Esophagus mucosa (tissue), 1 donor: ENCODE measurements at regions not wholly inside any gene's neighbourhood (a gene's known extent, or its start where the extent isn't known, plus 50 kb on each side); places are given as distances from the start of the nearest gene placed in this dataset.

Experiments
- ATAC-seq: fragments of 200-7000 bp; cut with Tn5 transposase; one replicate; pipeline ENCODE4 v1.9.1; 2020
- donor health status: DM: yes; HTN: yes; CAD: no.

DNA sequence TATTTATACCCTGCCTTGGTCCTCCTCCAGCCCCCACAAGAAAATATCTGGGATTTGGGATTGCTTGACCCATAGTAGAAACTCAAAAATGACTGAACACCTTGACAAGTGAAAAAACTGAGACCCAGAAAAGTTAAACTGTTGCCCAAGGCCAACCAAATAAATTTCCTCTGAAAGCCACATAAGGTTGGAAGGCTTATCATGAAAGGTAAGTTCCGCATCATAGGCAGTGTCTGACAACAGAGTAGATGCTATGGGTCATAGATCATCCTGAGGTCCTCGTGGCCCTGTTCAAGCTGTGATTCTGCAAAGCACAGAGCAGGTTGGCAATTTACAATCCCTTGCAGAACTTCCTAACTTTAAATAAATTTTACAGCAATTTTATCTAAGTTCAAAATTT lies 140.8 kb upstream of the TSC22D2 start:
- no peak for ATAC-seq

DNA sequence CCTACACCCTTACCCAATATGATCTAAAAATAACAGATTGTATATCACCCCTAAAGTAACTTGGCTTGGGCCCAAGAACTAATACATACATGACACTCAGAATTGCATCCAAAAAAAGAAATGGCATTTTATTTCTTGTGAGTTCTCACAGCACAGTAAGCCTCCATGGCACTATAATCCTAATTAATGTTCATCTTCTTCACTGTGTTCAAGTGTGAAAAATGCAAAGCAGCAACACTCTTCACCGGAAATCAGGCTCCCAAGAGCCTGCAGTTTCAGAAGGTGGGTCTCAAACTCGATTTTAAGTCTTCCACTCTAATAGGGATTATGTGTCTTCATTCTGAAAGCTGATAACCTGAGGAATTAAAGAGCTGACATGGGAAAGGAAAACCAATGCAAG lies 142.8 kb upstream of the TSC22D2 start:
- ATAC-seq: no peak

DNA sequence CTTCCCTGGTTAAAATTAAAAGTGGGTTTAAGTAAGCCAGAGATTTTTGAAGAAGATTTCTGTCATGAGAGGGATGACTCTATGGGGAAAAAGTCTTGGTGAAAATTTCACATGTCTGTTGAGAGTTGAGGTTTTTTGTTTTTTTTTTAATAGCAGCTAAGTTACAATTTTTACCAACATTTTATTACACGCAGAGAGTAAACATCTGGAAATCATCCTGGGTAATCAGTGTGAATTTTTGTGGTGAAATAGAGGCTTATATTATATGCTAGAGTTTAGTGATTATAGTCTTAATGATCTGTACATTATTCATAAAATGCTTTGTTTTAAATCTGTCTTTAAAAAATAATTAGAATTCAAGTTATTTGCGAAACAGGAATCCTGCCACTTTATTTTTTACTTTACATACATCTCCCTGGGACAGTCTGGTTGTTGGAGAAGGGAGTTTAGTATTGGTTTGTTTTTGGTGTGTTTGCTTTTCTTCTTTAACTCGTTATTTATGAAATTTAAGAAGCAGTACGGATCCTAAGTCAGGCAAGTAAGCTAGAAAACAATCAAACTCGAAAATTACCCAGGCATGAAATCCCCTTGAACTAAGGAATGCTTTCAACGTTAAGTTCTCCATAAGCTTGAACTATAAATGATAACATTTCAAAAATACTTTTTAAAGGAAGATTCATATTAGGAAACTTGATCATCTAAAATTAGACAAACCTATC lies 143.4 kb upstream of the TSC22D2 start:
- ATAC-seq: no peak

DNA sequence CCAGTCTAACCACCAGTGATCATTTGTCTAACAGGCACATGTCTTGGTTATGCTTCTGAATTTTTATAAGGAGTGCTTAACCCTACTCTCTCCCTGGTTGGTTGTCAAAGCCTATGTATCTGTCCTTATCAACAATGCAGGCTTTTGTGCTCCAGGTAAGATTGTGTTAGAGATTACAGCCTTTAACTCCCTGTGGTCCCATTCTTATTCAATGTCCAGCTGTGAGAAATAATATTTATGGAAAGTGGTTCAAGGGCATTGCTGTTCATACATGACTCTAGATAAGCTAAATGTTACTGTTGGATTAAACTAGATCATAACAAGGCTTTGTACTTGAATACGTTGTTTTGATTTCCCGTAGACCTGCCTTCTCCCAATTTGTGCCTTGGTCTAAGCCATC lies 146.1 kb upstream of the TSC22D2 start:
- ATAC-seq: no peak

DNA sequence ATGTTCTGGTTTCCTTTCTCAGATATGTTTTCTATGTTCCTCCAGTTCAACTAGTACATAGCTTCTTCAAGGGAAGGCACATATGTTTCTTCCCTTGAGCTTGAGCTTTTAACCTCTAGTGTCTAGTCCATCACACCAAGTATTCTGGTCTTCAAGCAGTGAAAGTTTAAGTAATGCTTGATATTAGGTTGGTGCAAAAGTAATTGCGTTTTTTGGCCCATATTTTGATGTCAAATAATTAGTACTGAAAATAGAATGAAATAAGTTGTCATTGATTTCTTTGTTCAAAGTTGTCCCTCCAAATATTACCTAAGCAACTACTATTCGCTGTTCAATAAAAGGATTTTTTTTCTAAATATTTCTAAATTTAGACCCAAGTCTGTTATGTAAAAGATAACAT lies 146.7 kb upstream of the TSC22D2 start:
- ATAC-seq: no peak

- ATAC-seq: no peak
These were observed 147.7 kb upstream of the TSC22D2 start for GRCh38 chr3:150260398-150260710.

GRCh38 chr3:150259526-150260397 lies 148.3 kb upstream of the TSC22D2 start:
- ATAC-seq: no peak

DNA sequence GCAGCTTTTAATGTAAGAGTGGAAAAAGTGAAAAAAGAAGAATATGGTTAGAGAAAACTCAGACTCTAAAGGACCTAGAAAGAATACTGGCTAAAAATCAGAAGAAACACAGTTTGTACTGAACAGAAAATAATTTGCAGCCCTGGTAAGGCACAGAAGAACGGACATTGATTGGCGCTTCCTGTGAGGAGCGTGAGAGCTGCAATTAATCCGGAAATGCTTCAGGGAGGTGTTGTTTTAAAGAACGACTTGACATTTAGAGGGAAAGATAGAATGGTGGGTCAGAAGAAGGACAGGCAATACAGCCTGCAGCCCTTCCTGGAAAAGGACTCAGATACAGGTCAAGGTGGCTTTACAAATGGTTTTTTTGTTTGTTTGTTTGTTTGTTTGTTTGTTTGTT lies 151.3 kb upstream of the TSC22D2 start:
- ATAC-seq: no peak

DNA sequence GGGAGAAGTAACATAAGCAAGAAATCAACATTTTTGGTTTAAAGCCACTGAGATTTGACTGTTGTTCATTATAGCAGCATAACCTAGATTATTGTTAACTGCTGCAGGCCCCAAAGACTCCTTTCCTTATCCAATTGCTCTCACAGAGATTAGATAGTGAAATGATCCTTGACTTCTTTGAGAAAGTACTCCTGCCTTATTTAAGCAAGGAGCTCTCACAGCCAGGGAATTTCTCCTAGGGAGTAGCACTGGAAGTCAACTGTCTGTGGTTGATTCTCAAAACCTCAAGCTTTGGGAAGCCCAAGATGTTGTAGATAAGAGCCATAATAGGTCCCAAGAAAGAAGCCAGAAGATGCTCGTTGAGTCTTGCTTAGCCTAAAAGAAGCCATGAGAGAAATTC lies 151.8 kb upstream of the TSC22D2 start:
- no peak for ATAC-seq

DNA sequence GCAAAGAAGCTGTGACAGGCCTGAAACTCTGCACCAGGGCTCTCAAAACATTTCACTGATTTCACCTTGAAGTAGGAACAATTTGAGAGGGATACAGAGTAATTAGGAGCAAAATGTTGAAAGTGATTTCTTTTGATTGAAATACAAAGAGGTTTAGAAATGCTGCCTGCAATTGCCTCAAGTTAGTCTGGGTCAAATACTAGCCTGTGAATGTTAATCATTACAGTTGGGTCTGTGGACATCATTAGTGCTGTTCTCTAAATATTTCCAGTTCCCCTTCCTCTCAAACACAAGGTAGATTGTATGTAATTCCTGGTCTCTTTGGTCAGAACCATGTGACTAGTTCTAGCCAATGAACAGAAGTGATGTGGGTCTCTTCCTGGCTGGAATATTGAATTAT lies 152.3 kb upstream of the TSC22D2 start:
- ATAC-seq: no peak

- peak; percentile 93 for ATAC-seq
These were observed 152.7 kb upstream of the TSC22D2 start for GRCh38 chr3:150255413-150255812.

DNA sequence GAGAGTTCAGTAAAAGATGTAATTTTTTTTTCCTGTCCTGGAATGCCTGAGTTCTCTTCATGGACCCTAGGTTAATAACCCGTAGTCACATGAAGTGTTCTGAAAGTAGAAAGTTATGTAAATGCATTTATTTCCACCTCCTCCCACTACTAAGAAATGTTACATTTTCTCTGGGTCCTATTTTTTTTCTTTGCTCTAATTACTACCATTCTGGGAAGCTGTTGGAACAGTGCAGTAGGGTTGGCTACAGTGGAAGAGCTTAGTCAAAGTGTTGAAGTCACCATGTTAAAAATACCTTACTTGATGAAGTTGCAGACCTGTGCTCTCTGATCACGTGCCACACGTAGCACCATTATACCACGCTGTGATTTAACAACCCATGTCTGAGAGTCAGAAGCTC lies 153.8 kb upstream of the TSC22D2 start:
- no peak for ATAC-seq

GRCh38 chr3:150253622-150254021 lies 154.5 kb upstream of the TSC22D2 start:
- no peak for ATAC-seq

GRCh38 chr3:150252462-150252861 lies 155.6 kb upstream of the TSC22D2 start:
- ATAC-seq: no peak

DNA sequence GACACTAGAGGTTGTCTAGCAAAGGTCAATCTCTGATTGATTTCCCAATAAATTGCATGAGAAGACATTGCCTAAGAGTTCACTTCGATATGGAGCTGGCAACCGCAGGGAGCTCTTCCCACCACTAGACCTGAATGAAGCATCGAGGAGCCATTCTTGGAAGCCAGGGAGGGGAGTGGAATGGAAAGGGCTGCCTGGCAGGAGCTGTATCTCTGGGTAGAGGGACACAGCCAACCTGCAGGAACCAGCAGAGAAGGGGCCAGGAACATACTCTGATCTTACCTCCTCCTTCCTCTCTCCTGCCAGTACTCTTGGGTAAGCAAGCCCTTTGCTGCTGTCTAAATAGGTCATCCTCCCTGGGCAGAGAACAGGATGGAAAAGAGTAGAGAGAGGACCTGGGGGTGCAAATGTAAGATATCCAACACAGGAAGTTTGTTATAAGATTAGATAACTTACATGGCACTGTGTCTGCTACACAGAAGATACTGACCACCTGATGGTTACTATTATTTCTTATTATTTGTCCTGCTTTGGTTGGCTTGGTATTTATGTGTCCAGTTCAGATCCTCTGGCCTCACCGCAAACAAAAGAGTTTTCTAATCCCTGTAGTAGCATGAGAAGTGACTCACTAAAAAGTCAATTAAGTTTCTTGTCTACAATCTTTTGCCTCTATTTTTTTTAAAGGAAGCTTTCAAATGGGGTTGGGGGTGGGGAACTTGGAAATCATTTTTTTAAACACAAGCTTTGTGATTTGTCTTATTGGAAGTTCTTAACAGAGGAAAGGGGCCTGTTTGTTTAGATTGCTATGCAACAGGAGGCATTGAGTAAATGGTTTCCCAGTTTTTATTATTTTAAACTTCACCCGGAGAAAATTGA lies 156.7 kb upstream of the TSC22D2 start:
- no peak for ATAC-seq

DNA sequence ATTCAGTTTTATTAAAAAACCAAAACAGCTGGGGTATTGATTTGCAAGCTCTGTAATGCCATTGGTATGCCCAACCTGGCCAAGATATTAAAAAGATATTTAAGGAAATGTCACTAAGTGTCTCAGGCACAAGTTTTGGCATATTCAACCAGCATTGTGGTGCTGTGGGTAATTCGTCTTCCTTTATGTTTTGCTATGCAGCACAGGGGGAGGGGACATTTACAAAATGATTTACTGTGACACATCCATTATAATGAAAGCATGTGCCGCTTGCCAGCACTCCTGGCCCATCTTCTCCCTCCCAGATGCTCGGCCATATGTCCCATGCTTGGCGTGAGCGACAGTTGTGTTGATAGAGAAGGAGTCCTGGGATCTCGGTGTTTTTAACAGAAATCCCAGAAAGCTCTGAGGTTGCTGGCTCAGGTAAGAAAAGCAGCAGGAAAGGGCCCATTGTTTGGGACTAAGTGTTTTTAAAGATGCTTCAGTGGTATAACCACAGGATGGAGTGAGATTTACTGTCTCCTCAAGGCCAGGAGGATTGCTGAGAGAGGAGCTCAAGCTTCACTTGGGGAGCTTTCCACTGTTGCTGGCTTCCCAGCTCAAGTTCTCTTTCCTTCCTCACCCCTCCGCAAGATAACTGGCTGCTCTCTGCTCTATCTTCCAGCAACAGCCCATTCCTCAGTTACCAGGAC lies 158.2 kb upstream of the TSC22D2 start:
- ATAC-seq: no peak

GRCh38 chr3:150248888-150249681 lies 159.0 kb upstream of the TSC22D2 start:
- no peak for ATAC-seq

GRCh38 chr3:150248116-150248887 lies 159.8 kb upstream of the TSC22D2 start:
- ATAC-seq: no peak

GRCh38 chr3:150247441-150247840 lies 160.7 kb upstream of the TSC22D2 start:
- ATAC-seq: no peak

- ATAC-seq: no peak
These were observed 164.6 kb upstream of the TSC22D2 start for GRCh38 chr3:150243466-150243865.
